Astrocyte (in vitro differentiated cells and primary cell): ENCODE measurements at regions not wholly inside any gene's neighbourhood (a gene's known extent, or its start where the extent isn't known, plus 50 kb on each side); places are given as distances from the start of the nearest gene placed in this dataset.

Experiments
- EZH2 ChIP-seq: IDR thresholded peaks from 2 replicates; pipeline ENCODE4 v1.6.1; 2012; ENCODE audit warnings: mild to moderate bottlenecking, low read length, inconsistent platforms; ENCODE audit not compliant: insufficient read depth
- TF ChIP-seq, protein P1 (sequence below): IDR thresholded peaks from 2 replicates; pipeline ENCODE4 v1.5.1; 2011; ENCODE audit warnings: low read depth, mild to moderate bottlenecking, inconsistent platforms, low read length, moderate library complexity; ENCODE audit not compliant: insufficient read depth

DNA sequence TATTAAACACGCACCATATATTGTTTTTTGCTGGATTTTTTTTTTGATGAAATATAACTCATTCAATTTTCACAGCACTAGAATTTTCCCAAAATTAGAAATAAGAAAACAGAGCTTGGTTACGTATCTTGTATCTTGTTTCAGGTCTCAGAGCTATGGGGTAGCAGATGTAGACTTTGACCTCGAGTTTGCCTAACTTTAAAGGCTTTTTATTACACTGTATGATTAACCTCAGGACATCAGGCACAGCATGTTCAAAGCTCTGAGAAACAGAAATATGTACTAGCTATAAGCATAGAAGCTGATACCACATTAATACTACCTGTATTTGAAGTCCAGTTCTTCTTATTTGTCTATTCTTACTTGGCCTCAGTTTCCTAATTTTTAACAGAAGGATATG is 171.9 kb upstream of the KITLG start:
- TF ChIP-seq, protein P1, sequence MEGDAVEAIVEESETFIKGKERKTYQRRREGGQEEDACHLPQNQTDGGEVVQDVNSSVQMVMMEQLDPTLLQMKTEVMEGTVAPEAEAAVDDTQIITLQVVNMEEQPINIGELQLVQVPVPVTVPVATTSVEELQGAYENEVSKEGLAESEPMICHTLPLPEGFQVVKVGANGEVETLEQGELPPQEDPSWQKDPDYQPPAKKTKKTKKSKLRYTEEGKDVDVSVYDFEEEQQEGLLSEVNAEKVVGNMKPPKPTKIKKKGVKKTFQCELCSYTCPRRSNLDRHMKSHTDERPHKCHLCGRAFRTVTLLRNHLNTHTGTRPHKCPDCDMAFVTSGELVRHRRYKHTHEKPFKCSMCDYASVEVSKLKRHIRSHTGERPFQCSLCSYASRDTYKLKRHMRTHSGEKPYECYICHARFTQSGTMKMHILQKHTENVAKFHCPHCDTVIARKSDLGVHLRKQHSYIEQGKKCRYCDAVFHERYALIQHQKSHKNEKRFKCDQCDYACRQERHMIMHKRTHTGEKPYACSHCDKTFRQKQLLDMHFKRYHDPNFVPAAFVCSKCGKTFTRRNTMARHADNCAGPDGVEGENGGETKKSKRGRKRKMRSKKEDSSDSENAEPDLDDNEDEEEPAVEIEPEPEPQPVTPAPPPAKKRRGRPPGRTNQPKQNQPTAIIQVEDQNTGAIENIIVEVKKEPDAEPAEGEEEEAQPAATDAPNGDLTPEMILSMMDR, result no peak
- TF ChIP-seq EZH2, result no peak
